IMR-90 (cell line): ENCODE measurements at regions not wholly inside any gene's neighbourhood (a gene's known extent, or its start where the extent isn't known, plus 50 kb on each side); places are given as distances from the start of the nearest gene placed in this dataset.

ENCODE experiments used
- ATAC-seq: fragments of 200-7000 bp; cut with Tn5 transposase; 2 replicates; pipeline ENCODE4 v1.9.1; 2020; ENCODE audit warnings: low read depth, mild to moderate bottlenecking, moderate library complexity
- BruUV-seq: library from RNA; stranded (reverse); fragments of 400-500 nt; replicated peaks from 2 replicates; lab custom pipeline; 2021; lab: Mats Ljungman, UMichigan
- CTCF ChIA-PET: fragments of 300-600 bp; formaldehyde crosslinking; extraction: SDS; loops from one replicate; lab custom pipeline; 2021; ENCODE audit warnings: antibody characterized with exemption; lab: Yijun Ruan, JAX
- POLR2A ChIA-PET: fragments of 300-600 bp; sonication (Branson Sonifier 250); formaldehyde crosslinking; loops from one replicate; lab custom pipeline; 2022; ENCODE audit warnings: antibody characterized with exemption; ENCODE audit not compliant: unreplicated experiment; lab: Charles Lee
- DNase-seq: peaks from one replicate; pipeline ENCODE4 v3.0.0; 2013
- H2AFZ ChIP-seq: replicated peaks from 2 replicates; pipeline ENCODE3; 2013; ENCODE audit warnings: low read length, mild to moderate bottlenecking; ENCODE audit not compliant: poor library complexity
- H2AK5ac ChIP-seq: 2 replicates; pipeline ENCODE4 v1.6.1; 2013; ENCODE audit warnings: low read depth, low read length, inconsistent platforms
- H2AK9ac ChIP-seq: replicated peaks from 2 replicates; pipeline ENCODE3; 2013; ENCODE audit warnings: mild to moderate bottlenecking, low read depth, low read length, moderate library complexity; ENCODE audit not compliant: poor library complexity
- H2BK120ac ChIP-seq: 2 replicates; pipeline ENCODE4 v1.6.1; 2013; ENCODE audit warnings: low read depth, low read length, inconsistent platforms
- H2BK15ac ChIP-seq: 3 replicates; pipeline ENCODE4 v1.6.1; 2013; ENCODE audit warnings: low read depth, low read length, inconsistent platforms
- H2BK20ac ChIP-seq: 2 replicates; pipeline ENCODE4 v1.6.1; 2013; ENCODE audit warnings: low read depth, mild to moderate bottlenecking, inconsistent platforms, low read length, moderate library complexity
- H2BK5ac ChIP-seq: 2 replicates; pipeline ENCODE4 v1.6.1; 2013; ENCODE audit warnings: mild to moderate bottlenecking, low read depth, low read length, inconsistent platforms; ENCODE audit not compliant: poor library complexity, severe bottlenecking
- H3K14ac ChIP-seq: replicated peaks from 2 replicates; pipeline ENCODE4 v1.6.1; 2013; ENCODE audit warnings: low read depth, low read length, inconsistent platforms
- H3K18ac ChIP-seq: 2 replicates; pipeline ENCODE4 v1.6.1; 2013; ENCODE audit warnings: low read depth, low read length, control low read depth
- H3K23ac ChIP-seq: 2 replicates; pipeline ENCODE4 v1.6.1; 2013; ENCODE audit warnings: low read depth, low read length, inconsistent platforms
- H3K27ac ChIP-seq: 2 replicates; pipeline ENCODE4 v1.5.1; 2013; ENCODE audit warnings: mild to moderate bottlenecking, control low read depth, low read length; ENCODE audit not compliant: insufficient read depth
- H3K27me3 ChIP-seq: 2 replicates; pipeline ENCODE4 v1.6.1; 2013; ENCODE audit warnings: low read length; ENCODE audit not compliant: control insufficient read depth, insufficient read depth
- H3K36me3 ChIP-seq: 2 replicates; pipeline ENCODE4 v1.6.1; 2013; ENCODE audit warnings: low read length, mixed read lengths; ENCODE audit not compliant: control insufficient read depth, insufficient read depth
- H3K4ac ChIP-seq: 2 replicates; pipeline ENCODE4 v1.6.1; 2013; ENCODE audit warnings: low read depth, low read length, inconsistent platforms
- H3K4me1 ChIP-seq: 2 replicates; pipeline ENCODE4 v1.6.1; 2013; ENCODE audit warnings: low read length, mixed read lengths; ENCODE audit not compliant: control insufficient read depth, insufficient read depth
- H3K4me2 ChIP-seq: 2 replicates; pipeline ENCODE4 v1.6.1; 2013; ENCODE audit warnings: low read depth, mild to moderate bottlenecking, control low read depth, low read length, moderate library complexity
- H3K4me3 ChIP-seq: 2 replicates; pipeline ENCODE4 v1.5.1; 2013; ENCODE audit warnings: low read depth, mild to moderate bottlenecking, control low read depth, low read length, moderate library complexity; ENCODE audit not compliant: insufficient read depth
- H3K56ac ChIP-seq: 2 replicates; pipeline ENCODE4 v1.6.1; 2013; ENCODE audit warnings: low read length, inconsistent platforms; ENCODE audit not compliant: insufficient read depth; ENCODE audit errors: extremely low read depth
- H3K79me1 ChIP-seq, 2 experiments: 2 replicates each; pipeline ENCODE4 v1.6.1; 2013; ENCODE audit warnings: low read length in 2 of 2, inconsistent platforms in 1 of 2, low read depth in 1 of 2
- H3K9ac ChIP-seq: 2 replicates; pipeline ENCODE4 v1.6.1; 2013; ENCODE audit warnings: low read depth, low read length, control low read depth
- H3K9me1 ChIP-seq: 2 replicates; pipeline ENCODE4 v1.6.1; 2013; ENCODE audit warnings: low read length, inconsistent platforms; ENCODE audit not compliant: insufficient read depth
- H3K9me3 ChIP-seq: 2 replicates; pipeline ENCODE4 v1.6.1; 2013; ENCODE audit warnings: low read length; ENCODE audit not compliant: control insufficient read depth, insufficient read depth
- H4K20me1 ChIP-seq: 2 replicates; pipeline ENCODE4 v1.6.1; 2013; ENCODE audit warnings: low read length, inconsistent platforms; ENCODE audit not compliant: insufficient read depth
- H4K5ac ChIP-seq: 2 replicates; pipeline ENCODE4 v1.6.1; 2013; ENCODE audit warnings: mild to moderate bottlenecking, low read depth, low read length, control low read depth
- H4K8ac ChIP-seq, 2 experiments: 2 replicates each; pipeline ENCODE4 v1.6.1; 2013; ENCODE audit warnings: low read depth in 2 of 2, low read length in 2 of 2, control low read depth in 1 of 2, inconsistent platforms in 1 of 2
- H4K91ac ChIP-seq: 2 replicates; pipeline ENCODE4 v1.6.1; 2013; ENCODE audit warnings: low read depth, low read length, inconsistent platforms; ENCODE audit not compliant: insufficient read depth
- CEBPB ChIP-seq: IDR thresholded peaks from 2 replicates; pipeline ENCODE4 v1.6.1; 2012; ENCODE audit warnings: low read depth, low read length, improper control_type of control experiment
- CTCF ChIP-seq: conservative IDR thresholded peaks from 2 replicates; pipeline ENCODE4 v1.5.1; 2012; ENCODE audit warnings: mild to moderate bottlenecking, low read depth, low read length, improper control_type of control experiment
- MAFK ChIP-seq: IDR thresholded peaks from 2 replicates; pipeline ENCODE4 v1.6.1; 2012; ENCODE audit warnings: low read depth, low read length, improper control_type of control experiment
- NFE2L2 ChIP-seq: fragments of 150-350 bp; IDR thresholded peaks from 2 replicates; pipeline ENCODE4 v1.6.1; 2016; ENCODE audit warnings: low read depth, mild to moderate bottlenecking, low read length
- POLR2A ChIP-seq: IDR thresholded peaks from 2 replicates; pipeline ENCODE4 v1.6.1; 2012; ENCODE audit warnings: mild to moderate bottlenecking, low read depth, low read length
- RAD21 ChIP-seq: IDR thresholded peaks from 2 replicates; pipeline ENCODE4 v1.6.1; 2012; ENCODE audit warnings: low read length, improper control_type of control experiment
- RCOR1 ChIP-seq: IDR thresholded peaks from 2 replicates; pipeline ENCODE4 v1.6.1; 2012; ENCODE audit warnings: mild to moderate bottlenecking, low read length, improper control_type of control experiment; ENCODE audit not compliant: insufficient replicate concordance
- RFX5 ChIP-seq: IDR thresholded peaks from 2 replicates; pipeline ENCODE4 v1.8.0; 2012; ENCODE audit warnings: low read depth, mild to moderate bottlenecking, low read length, moderate library complexity
- SMC3 ChIP-seq: fragments of 150-350 bp; IDR thresholded peaks from 2 replicates; pipeline ENCODE4 v1.6.1; 2016; ENCODE audit warnings: low read depth, mild to moderate bottlenecking, antibody characterized with exemption, low read length, moderate library complexity
- USF2 ChIP-seq: fragments of 150-350 bp; IDR thresholded peaks from 2 replicates; pipeline ENCODE4 v1.6.1; 2017; ENCODE audit warnings: mild to moderate bottlenecking, antibody characterized with exemption, low read length, low read depth
- WGBS, 2 experiments: methylation state at CpG; one replicate each; pipeline versions ENCODE4 v1.1.5 to v1.1.7; 2013; ENCODE audit warnings: missing lambda C conversion rate in 2 of 2; ENCODE audit not compliant: insufficient read length in 1 of 2; ENCODE audit errors: extremely low coverage in 2 of 2; 5-methylcytosine and 5-hydroxymethylcytosine counted together
- dilution Hi-C: fragments of 300-500 bp; cut with HindIII; formaldehyde crosslinking; loops from one replicate; pipeline ENCODE4 v1.14.3; 2018; ENCODE audit warnings: low sequenced_read_pairs; ENCODE audit not compliant: unreplicated experiment
- in situ Hi-C: fragments of 300-500 bp; cut with MboI; formaldehyde crosslinking; loops from 3 replicates; pipeline ENCODE4 v1.14.3; 2019; ENCODE audit warnings: low sequenced_read_pairs, inconsistent platforms, mixed read lengths
- intact Hi-C: fragments of 100-400 bp; cut with micrococcal nuclease; formaldehyde crosslinking; loops from 2 replicates; pipeline ENCODE4 v1.10.0; 2022

GRCh38 chr6:150697515-150697914, 97.8 kb downstream of the PLEKHG1 start:
- Histone ChIP-seq H3K4me3 (no peak overlapping the region), H3K79me1 (no peaks in the 10 kb centered on the region), H3K36me3 (no peaks in the 10 kb centered on the region), H3K56ac (no peak overlapping the region), H3K14ac (no peak overlapping the region), H4K91ac (no peak overlapping the region), H3K9me1 (no peaks in the 10 kb centered on the region; the same call in 1 of the 2 replicates), H3K4me1 (no peaks in the 10 kb centered on the region), H2BK15ac (no peak overlapping the region), H2AFZ (no peak overlapping the region), H3K27me3 (no peaks in the 10 kb centered on the region), H3K4me2 (no peak overlapping the region), H2AK5ac (no peak overlapping the region), H4K5ac (no peak overlapping the region), H2BK120ac (no peak overlapping the region), H3K4ac (no peak overlapping the region), H2AK9ac (no peak overlapping the region), H3K9me3 (no peaks in the 10 kb centered on the region), H4K8ac (no peak overlapping the region), H3K9ac (no peak overlapping the region), H2BK5ac (no peak overlapping the region), H3K23ac (no peak overlapping the region), H4K20me1 (no peaks in the 10 kb centered on the region), H3K27ac (no peak overlapping the region), H2BK20ac (no peak overlapping the region), H3K18ac (no peak overlapping the region)
- ChIA-PET CTCF (interaction anchor here (1.0 kb wide), 1 partner anchor 12 kb away, joined by 3 read pairs; no protein-coding TSS in a partner anchor), POLR2A (no interaction called here)
- no peak for TF ChIP-seq CTCF
- TF ChIP-seq RCOR1: no peak
- TF ChIP-seq CEBPB: no peak
- TF ChIP-seq RAD21: no peak
- TF ChIP-seq POLR2A: no peak
- TF ChIP-seq NFE2L2: no peak
- TF ChIP-seq SMC3: no peak
- no peak for TF ChIP-seq USF2
- TF ChIP-seq RFX5: no peak
- TF ChIP-seq MAFK: no peak
- no peak for DNase-seq
- no CpG with 5 or more reads among the region's 2 CpGs for WGBS, 2 experiments
- intact Hi-C loops (no loop called here), in situ Hi-C loops (no loop called here), dilution Hi-C loops (no loop called here)
- ATAC-seq: no peak
- BruUV-seq: no TSS peak
